ENCODE measurements at regions not wholly inside any gene's neighbourhood (a gene's known extent, or its start where the extent isn't known, plus 50 kb on each side); places are given as distances from the start of the nearest gene placed in this dataset.

DNA sequence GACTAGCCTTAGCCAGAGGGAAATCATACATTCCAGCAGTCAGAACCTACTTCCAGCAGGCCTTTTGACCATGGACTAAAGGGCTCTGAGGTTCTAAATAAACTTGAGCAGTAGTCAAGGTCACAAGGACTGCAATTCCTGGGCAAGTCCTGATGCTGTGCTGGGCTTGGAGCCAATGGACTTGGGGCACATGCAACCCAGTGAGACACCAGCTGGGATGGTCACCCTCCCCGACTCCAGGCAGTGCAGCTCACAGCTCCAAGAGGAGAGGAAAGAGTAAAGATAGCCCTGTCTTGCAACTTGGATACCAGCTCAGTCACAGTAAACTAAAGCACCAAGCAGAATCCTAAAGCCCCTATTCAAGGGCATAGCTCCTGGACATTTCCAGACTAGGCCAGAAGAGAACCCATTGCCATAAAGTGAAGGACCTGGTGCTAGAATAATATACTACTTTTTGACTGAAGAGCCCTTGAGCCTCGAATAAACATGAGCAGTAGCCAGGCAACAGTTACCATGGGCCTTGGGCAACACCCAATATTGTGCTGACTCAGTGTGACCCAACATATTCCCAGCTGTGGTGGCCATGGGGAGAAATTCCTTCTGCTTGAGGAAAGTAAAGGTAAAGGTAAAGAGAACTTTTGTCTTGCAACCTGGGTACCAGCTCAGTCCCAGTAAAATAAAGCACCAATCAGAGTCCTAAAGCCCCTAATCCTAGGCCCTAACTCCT, 226.2 kb upstream of the CLEC14A start:
- H3K27me3 Mint-ChIP-seq (ENCODE audit: insufficient read depth) = no peaks in the 10 kb centered on the region; the same call in 1 of the 2 replicates
- TF ChIP-seq, protein P1, sequence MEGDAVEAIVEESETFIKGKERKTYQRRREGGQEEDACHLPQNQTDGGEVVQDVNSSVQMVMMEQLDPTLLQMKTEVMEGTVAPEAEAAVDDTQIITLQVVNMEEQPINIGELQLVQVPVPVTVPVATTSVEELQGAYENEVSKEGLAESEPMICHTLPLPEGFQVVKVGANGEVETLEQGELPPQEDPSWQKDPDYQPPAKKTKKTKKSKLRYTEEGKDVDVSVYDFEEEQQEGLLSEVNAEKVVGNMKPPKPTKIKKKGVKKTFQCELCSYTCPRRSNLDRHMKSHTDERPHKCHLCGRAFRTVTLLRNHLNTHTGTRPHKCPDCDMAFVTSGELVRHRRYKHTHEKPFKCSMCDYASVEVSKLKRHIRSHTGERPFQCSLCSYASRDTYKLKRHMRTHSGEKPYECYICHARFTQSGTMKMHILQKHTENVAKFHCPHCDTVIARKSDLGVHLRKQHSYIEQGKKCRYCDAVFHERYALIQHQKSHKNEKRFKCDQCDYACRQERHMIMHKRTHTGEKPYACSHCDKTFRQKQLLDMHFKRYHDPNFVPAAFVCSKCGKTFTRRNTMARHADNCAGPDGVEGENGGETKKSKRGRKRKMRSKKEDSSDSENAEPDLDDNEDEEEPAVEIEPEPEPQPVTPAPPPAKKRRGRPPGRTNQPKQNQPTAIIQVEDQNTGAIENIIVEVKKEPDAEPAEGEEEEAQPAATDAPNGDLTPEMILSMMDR (IDR thresholded peaks at IDR 0.05) = no peak
- peak overlapping the region; percentile 92 for H3K27ac Mint-ChIP-seq
- peaks cover 20% of the 10 kb centered on the region for H3K9me3 Mint-ChIP-seq
- DNase-seq = peak; percentile 75
- H3K4me1 Mint-ChIP-seq (ENCODE audit: low read depth) = peaks cover 13% of the 10 kb centered on the region
- H3K4me3 Mint-ChIP-seq = no peak overlapping the region
- peaks cover 20% of the 10 kb centered on the region for H3K36me3 Mint-ChIP-seq (ENCODE audit: low read depth)

GRCh38 chr14:38469156-38469555, 213.3 kb upstream of the CLEC14A start:
- no peaks in the 10 kb centered on the region for H3K36me3 Mint-ChIP-seq (ENCODE audit: low read depth)
- no peak overlapping the region for H3K27ac Mint-ChIP-seq
- no peaks in the 10 kb centered on the region for H3K9me3 Mint-ChIP-seq
- H3K4me1 Mint-ChIP-seq (ENCODE audit: low read depth) = no peaks in the 10 kb centered on the region
- no peak for DNase-seq
- TF ChIP-seq, protein P1 (IDR thresholded peaks at IDR 0.05) = no peak
- H3K27me3 Mint-ChIP-seq (ENCODE audit: insufficient read depth) = no peaks in the 10 kb centered on the region; the same call in 1 of the 2 replicates
- no peak overlapping the region for H3K4me3 Mint-ChIP-seq

- Mint-ChIP-seq H3K27me3 (ENCODE audit: insufficient read depth) (no peaks in the 10 kb centered on the region; the same call in 1 of the 2 replicates), H3K4me1 (ENCODE audit: low read depth) (no peaks in the 10 kb centered on the region), H3K36me3 (ENCODE audit: low read depth) (peaks cover 34% of the 10 kb centered on the region), H3K27ac (no peak overlapping the region), H3K4me3 (no peak overlapping the region), H3K9me3 (peaks cover 37% of the 10 kb centered on the region)
- no peak for DNase-seq
- TF ChIP-seq, protein P1 (IDR thresholded peaks at IDR 0.05) = no peak
Measured at GRCh38 chr14:38442208-38442607, 186.3 kb upstream of the CLEC14A start.

GRCh38 chr14:38432186-38432585, 176.3 kb upstream of the CLEC14A start:
- Mint-ChIP-seq H3K4me1 (ENCODE audit: low read depth) (peaks cover 8% of the 10 kb centered on the region; the same call in 1 of the 2 replicates), H3K4me3 (no peak overlapping the region), H3K9me3 (no peaks in the 10 kb centered on the region), H3K36me3 (ENCODE audit: low read depth) (no peaks in the 10 kb centered on the region), H3K27ac (no peak overlapping the region), H3K27me3 (ENCODE audit: insufficient read depth) (no peaks in the 10 kb centered on the region)
- TF ChIP-seq, protein P1 (IDR thresholded peaks at IDR 0.05) = no peak
- no peak for DNase-seq

DNA sequence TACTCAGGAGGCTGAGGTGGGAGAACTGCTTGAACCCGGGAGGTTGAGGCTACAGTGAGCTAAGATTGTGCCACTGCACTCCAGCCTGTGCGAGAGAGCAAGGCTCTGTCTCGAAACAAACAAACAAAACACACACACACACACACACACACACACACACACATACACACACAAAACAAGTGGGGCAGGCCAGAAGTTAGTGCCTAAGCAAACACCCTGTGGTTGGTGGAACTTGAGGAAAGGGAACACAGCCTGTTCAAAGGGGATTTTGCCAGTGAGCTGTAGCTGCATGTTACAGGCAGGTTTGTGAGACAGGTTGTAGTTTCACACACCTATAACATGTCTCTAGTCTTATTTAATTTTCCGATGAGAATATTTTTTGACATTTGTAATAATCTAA, 175.3 kb upstream of the CLEC14A start:
- DNase-seq = no peak
- H3K4me3 Mint-ChIP-seq = no peak overlapping the region
- H3K27ac Mint-ChIP-seq = no peak overlapping the region
- TF ChIP-seq, protein P1 (IDR thresholded peaks at IDR 0.05) = no peak
- H3K36me3 Mint-ChIP-seq (ENCODE audit: low read depth) = no peaks in the 10 kb centered on the region
- no peaks in the 10 kb centered on the region for H3K27me3 Mint-ChIP-seq (ENCODE audit: insufficient read depth)
- H3K9me3 Mint-ChIP-seq = no peaks in the 10 kb centered on the region
- H3K4me1 Mint-ChIP-seq (ENCODE audit: low read depth) = peaks cover 15% of the 10 kb centered on the region

All from HFFc6 (cell line).